HuH-7.5 (cell line): ENCODE measurements at regions not wholly inside any gene's neighbourhood (a gene's known extent, or its start where the extent isn't known, plus 50 kb on each side); places are given as distances from the start of the nearest gene placed in this dataset.
"Not testable (repeated sequence)": the region's sequence is repeated elsewhere in the genome, so short reads cannot be mapped to it uniquely, and the experiment has no call there.

Experiments used
- DNase-seq: peaks from one replicate; pipeline ENCODE4 v3.0.0; 2011; ENCODE audit warnings: low spot score

GRCh38 chr2:16240402-16240801 is 300.1 kb downstream of the MYCN start:
- no peak for DNase-seq

- DNase-seq: peak; percentile 25
These were observed 299.0 kb downstream of the MYCN start for GRCh38 chr2:16239296-16239850.

GRCh38 chr2:16238786-16239185 is 298.4 kb downstream of the MYCN start:
- DNase-seq: no peak

GRCh38 chr2:16238001-16238761 is 297.8 kb downstream of the MYCN start:
- no peak for DNase-seq

GRCh38 chr2:16235747-16236146 is 295.4 kb downstream of the MYCN start:
- no peak for DNase-seq

GRCh38 chr2:16235291-16235690 is 294.9 kb downstream of the MYCN start:
- not testable (repeated sequence) for DNase-seq

- DNase-seq: no peak
These were observed 288.6 kb downstream of the MYCN start for GRCh38 chr2:16228951-16229350.

- no peak for DNase-seq
These were observed 288.1 kb downstream of the MYCN start for GRCh38 chr2:16228471-16228870.

GRCh38 chr2:16227811-16228462 is 287.6 kb downstream of the MYCN start:
- DNase-seq: no peak

GRCh38 chr2:16226943-16227664 is 286.8 kb downstream of the MYCN start:
- DNase-seq: no peak

- no peak for DNase-seq
These were observed 286.0 kb downstream of the MYCN start for GRCh38 chr2:16226381-16226780.

- DNase-seq: no peak
These were observed 285.2 kb downstream of the MYCN start for GRCh38 chr2:16225545-16225944.

- no peak for DNase-seq
These were observed 284.7 kb downstream of the MYCN start for GRCh38 chr2:16225071-16225470.

GRCh38 chr2:16224298-16225045 is 284.1 kb downstream of the MYCN start:
- no peak for DNase-seq

GRCh38 chr2:16223841-16224177 is 283.5 kb downstream of the MYCN start:
- no peak for DNase-seq

- DNase-seq: no peak
These were observed 283.0 kb downstream of the MYCN start for GRCh38 chr2:16223161-16223840.

- DNase-seq: no peak
These were observed 282.0 kb downstream of the MYCN start for GRCh38 chr2:16222326-16222725.

GRCh38 chr2:16221461-16222010 is 281.2 kb downstream of the MYCN start:
- no peak for DNase-seq

- no peak for DNase-seq
These were observed 279.1 kb downstream of the MYCN start for GRCh38 chr2:16219292-16219975.

- peak; percentile 72 for DNase-seq
These were observed 278.3 kb downstream of the MYCN start for GRCh38 chr2:16218625-16219024.

GRCh38 chr2:16218161-16218560 is 277.8 kb downstream of the MYCN start:
- DNase-seq: no peak
